ENCODE measurements at regions not wholly inside any gene's neighbourhood (a gene's known extent, or its start where the extent isn't known, plus 50 kb on each side); places are given as distances from the start of the nearest gene placed in this dataset.
"Not testable (repeated sequence)": the region's sequence is repeated elsewhere in the genome, so short reads cannot be mapped to it uniquely, and the experiment has no call there.

GRCh38 chr16:76818606-76819181 lies 372.3 kb upstream of the MON1B start:
- DNase-seq, result no peak

- no peak for DNase-seq
Observed at GRCh38 chr16:76819226-76819916, 371.6 kb upstream of the MON1B start.

- no peak for DNase-seq
Observed at GRCh38 chr16:76824221-76824620, 366.8 kb upstream of the MON1B start.

- DNase-seq, result no peak
Observed at GRCh38 chr16:76824791-76825190, 366.2 kb upstream of the MON1B start.

- DNase-seq, result no peak
Observed at GRCh38 chr16:76835339-76835738, 355.7 kb upstream of the MON1B start.

GRCh38 chr16:76835779-76836300 lies 355.1 kb upstream of the MON1B start:
- DNase-seq, result no peak

GRCh38 chr16:76837872-76838271 lies 353.1 kb upstream of the MON1B start:
- no peak for DNase-seq

GRCh38 chr16:76854234-76854633 lies 336.8 kb upstream of the MON1B start:
- DNase-seq, result no peak

GRCh38 chr16:76856112-76856511 lies 334.9 kb upstream of the MON1B start:
- no peak for DNase-seq

- DNase-seq, result no peak
Observed at GRCh38 chr16:76857402-76857801, 333.6 kb upstream of the MON1B start.

GRCh38 chr16:76862901-76863300 lies 328.1 kb upstream of the MON1B start:
- DNase-seq, result no peak

- no peak for DNase-seq
Observed at GRCh38 chr16:76866994-76867393, 324.0 kb upstream of the MON1B start.

GRCh38 chr16:76875898-76876297 lies 315.1 kb upstream of the MON1B start:
- DNase-seq, result no peak

- DNase-seq, result no peak
Observed at GRCh38 chr16:76879420-76879819, 311.6 kb upstream of the MON1B start.

- not testable (repeated sequence) for DNase-seq
Observed at GRCh38 chr16:76880523-76880922, 310.5 kb upstream of the MON1B start.

- no peak for DNase-seq
Observed at GRCh38 chr16:76882105-76882504, 308.9 kb upstream of the MON1B start.

GRCh38 chr16:76883076-76883475 lies 307.9 kb upstream of the MON1B start:
- DNase-seq, result no peak

- DNase-seq, result no peak
Observed at GRCh38 chr16:76885776-76886537, 305.0 kb upstream of the MON1B start.

- DNase-seq, result no peak
Observed at GRCh38 chr16:76897816-76898215, 293.2 kb upstream of the MON1B start.

- DNase-seq, result no peak
Observed at GRCh38 chr16:76899767-76900166, 291.2 kb upstream of the MON1B start.

- no peak for DNase-seq
Observed at GRCh38 chr16:76900285-76901263, 290.4 kb upstream of the MON1B start.

- DNase-seq, result no peak
Observed at GRCh38 chr16:76906552-76906951, 284.4 kb upstream of the MON1B start.

- DNase-seq, result no peak
Observed at GRCh38 chr16:76910931-76911330, 280.1 kb upstream of the MON1B start.
